Osteocyte (in vitro differentiated cells): ENCODE measurements at regions not wholly inside any gene's neighbourhood (a gene's known extent, or its start where the extent isn't known, plus 50 kb on each side); places are given as distances from the start of the nearest gene placed in this dataset.

ENCODE experiments used
- DNase-seq: peaks from one replicate; pipeline ENCODE4 v3.0.0; 2021; ENCODE audit warnings: mixed read lengths; ENCODE audit not compliant: unreplicated experiment; ENCODE audit errors: extremely low spot score
- H3K27ac Mint-ChIP-seq: one replicate; pipeline ENCODE4 v1.8.0; 2021; ENCODE audit warnings: mild to moderate bottlenecking, mixed read lengths; ENCODE audit not compliant: unreplicated experiment
- H3K27me3 Mint-ChIP-seq: one replicate; pipeline ENCODE4 v1.8.0; 2021; ENCODE audit warnings: mixed read lengths; ENCODE audit not compliant: unreplicated experiment
- H3K36me3 Mint-ChIP-seq: one replicate; pipeline ENCODE4 v1.8.0; 2021; ENCODE audit warnings: mixed read lengths; ENCODE audit not compliant: unreplicated experiment
- H3K4me1 Mint-ChIP-seq: one replicate; pipeline ENCODE4 v1.8.0; 2021; ENCODE audit warnings: mixed read lengths; ENCODE audit not compliant: unreplicated experiment
- H3K4me3 Mint-ChIP-seq: one replicate; pipeline ENCODE4 v1.8.0; 2021; ENCODE audit warnings: mild to moderate bottlenecking, moderate library complexity, mixed read lengths; ENCODE audit not compliant: unreplicated experiment
- H3K9me3 Mint-ChIP-seq: one replicate; pipeline ENCODE4 v1.8.0; 2021; ENCODE audit warnings: mixed read lengths; ENCODE audit not compliant: unreplicated experiment
- TF ChIP-seq, protein P1 (sequence below): fragments of 200-600 bp; sonication (generic); IDR thresholded peaks from 2 replicates; pipeline ENCODE4 v1.5.0; 2021; ENCODE audit warnings: antibody characterized with exemption, mild to moderate bottlenecking, moderate library complexity

DNA sequence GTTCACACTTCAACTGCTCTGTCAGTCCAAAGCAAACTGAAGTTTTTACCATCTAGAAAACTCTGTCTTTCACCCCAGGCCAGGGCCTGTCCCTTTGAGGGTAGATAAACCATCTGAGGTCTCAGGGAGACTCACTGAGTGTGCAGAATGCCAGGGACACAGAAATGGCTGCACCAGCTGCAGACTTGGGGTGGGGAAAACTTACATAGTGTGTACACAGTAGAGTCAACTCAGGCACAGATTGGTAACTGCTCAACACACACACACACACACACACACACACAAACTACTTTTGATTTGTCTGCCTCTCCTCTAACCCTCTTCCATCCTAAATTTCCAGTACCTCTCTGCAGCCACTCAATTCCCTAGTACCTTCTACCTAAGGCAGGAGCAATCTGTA, 374.9 kb upstream of the JAG1 start:
- H3K9me3 Mint-ChIP-seq: no peaks in the 10 kb centered on the region
- no peak overlapping the region for H3K4me3 Mint-ChIP-seq
- H3K36me3 Mint-ChIP-seq: no peaks in the 10 kb centered on the region
- TF ChIP-seq, protein P1, sequence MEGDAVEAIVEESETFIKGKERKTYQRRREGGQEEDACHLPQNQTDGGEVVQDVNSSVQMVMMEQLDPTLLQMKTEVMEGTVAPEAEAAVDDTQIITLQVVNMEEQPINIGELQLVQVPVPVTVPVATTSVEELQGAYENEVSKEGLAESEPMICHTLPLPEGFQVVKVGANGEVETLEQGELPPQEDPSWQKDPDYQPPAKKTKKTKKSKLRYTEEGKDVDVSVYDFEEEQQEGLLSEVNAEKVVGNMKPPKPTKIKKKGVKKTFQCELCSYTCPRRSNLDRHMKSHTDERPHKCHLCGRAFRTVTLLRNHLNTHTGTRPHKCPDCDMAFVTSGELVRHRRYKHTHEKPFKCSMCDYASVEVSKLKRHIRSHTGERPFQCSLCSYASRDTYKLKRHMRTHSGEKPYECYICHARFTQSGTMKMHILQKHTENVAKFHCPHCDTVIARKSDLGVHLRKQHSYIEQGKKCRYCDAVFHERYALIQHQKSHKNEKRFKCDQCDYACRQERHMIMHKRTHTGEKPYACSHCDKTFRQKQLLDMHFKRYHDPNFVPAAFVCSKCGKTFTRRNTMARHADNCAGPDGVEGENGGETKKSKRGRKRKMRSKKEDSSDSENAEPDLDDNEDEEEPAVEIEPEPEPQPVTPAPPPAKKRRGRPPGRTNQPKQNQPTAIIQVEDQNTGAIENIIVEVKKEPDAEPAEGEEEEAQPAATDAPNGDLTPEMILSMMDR: no peak
- no peak overlapping the region for H3K27ac Mint-ChIP-seq
- no peaks in the 10 kb centered on the region for H3K27me3 Mint-ChIP-seq
- no peak for DNase-seq
- peaks cover 10% of the 10 kb centered on the region for H3K4me1 Mint-ChIP-seq

DNA sequence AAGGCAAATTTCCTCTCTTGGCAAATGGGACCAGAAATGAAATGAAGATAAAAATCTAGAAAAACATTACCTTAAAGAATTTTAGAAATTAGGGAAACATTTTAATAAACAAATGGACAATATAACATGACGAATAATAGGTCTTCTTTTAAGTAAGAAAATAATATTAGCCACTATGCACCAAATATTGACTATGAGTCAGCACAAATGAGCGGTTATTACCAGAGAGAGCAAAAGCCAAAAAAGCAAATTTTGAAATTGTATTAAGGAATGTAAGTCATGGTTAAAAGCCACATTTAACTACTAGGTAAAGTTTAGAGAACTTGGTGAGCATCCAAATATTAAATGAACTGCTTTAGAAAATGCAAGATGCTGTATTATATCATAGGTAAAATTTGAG, 376.6 kb upstream of the JAG1 start:
- no peak overlapping the region for H3K4me3 Mint-ChIP-seq

DNA sequence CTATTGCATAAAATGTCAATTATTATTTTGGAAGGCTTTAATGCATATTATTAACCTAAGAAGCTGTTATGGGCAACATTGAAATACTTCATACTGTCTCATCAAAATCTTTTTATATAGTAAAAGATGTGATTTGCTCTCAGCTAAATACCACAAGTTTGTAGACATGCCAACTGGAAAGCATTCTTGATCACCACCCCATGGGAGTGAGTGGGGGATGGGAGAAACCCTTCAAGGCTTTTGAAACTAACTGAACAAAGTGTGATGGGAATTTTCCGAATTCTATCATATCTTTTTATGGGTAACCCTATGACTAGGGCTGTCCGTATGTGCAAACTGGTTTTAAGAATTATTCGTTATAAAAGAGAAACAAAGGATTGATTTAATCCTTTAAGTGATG, 377.3 kb upstream of the JAG1 start:
- TF ChIP-seq, protein P1: no peak
- no peak overlapping the region for H3K4me3 Mint-ChIP-seq
- no peak overlapping the region for H3K27ac Mint-ChIP-seq
- no peaks in the 10 kb centered on the region for H3K27me3 Mint-ChIP-seq
- DNase-seq: no peak
- H3K36me3 Mint-ChIP-seq: no peaks in the 10 kb centered on the region
- no peaks in the 10 kb centered on the region for H3K9me3 Mint-ChIP-seq
- H3K4me1 Mint-ChIP-seq: peaks cover 10% of the 10 kb centered on the region

More for the DNA sequence above, 376.6 kb upstream of the JAG1 start:
- TF ChIP-seq, protein P1: no peak
- H3K4me1 Mint-ChIP-seq: peaks cover 10% of the 10 kb centered on the region
- no peak overlapping the region for H3K27ac Mint-ChIP-seq
- no peaks in the 10 kb centered on the region for H3K27me3 Mint-ChIP-seq
- no peaks in the 10 kb centered on the region for H3K9me3 Mint-ChIP-seq
- no peak for DNase-seq
- H3K36me3 Mint-ChIP-seq: no peaks in the 10 kb centered on the region

DNA sequence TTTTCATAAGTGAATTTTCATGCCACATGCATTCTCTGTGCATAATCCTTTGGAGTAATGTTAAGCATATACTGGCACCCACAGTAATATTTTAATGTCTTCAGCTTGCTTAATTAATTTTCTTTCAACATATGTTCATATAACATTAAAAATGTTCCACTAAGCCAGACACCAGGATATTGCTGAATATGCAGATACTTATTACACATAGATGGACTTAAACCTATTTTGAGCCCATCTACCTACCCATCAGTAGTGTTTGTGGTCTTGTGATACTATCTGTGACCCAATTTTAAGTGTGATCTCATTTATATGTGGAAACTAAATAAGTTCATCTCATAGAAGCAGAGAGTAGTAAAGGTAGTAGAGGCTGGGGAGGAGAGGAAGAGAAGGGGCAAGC, 379.5 kb upstream of the JAG1 start:
- TF ChIP-seq, protein P1: no peak
- DNase-seq: no peak
- H3K27ac Mint-ChIP-seq: no peak overlapping the region
- no peaks in the 10 kb centered on the region for H3K27me3 Mint-ChIP-seq
- peaks cover 10% of the 10 kb centered on the region for H3K4me1 Mint-ChIP-seq
- H3K9me3 Mint-ChIP-seq: no peaks in the 10 kb centered on the region
- H3K36me3 Mint-ChIP-seq: no peaks in the 10 kb centered on the region
- H3K4me3 Mint-ChIP-seq: no peak overlapping the region

DNA sequence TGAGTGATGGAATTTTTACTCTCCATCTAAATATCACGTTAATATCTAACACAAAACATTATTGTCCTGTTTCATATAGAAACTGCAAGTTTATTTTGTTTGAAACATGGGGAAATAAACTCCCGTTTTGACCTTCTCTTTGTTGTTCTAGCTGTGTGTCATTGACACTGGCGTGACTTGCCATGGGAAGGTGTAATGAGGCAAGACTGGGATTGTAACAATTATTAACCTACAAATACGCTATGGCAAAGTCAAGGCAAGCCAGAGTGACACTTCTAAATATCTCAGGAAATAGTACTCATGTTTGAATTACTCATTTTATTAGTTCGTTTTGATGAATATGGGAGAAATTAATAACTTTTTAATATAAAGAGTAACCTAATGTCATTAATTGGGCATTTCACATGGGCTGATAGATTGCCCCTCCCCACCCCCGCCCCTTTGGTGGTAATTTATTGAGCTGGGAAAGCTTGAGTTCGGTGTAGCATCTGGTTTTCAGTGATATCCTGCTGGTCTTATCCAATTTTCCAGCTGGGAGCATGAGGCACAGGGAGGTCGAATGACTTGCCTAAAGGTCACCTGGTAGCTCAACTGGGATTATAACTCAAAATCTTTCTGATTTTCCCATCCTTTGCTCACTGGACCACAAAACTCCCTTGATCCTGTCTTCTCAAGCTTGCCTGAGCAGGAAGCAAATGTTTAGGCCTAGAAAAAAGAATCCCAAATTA, 380.6 kb upstream of the JAG1 start:
- DNase-seq: no peak
- H3K27ac Mint-ChIP-seq: no peak overlapping the region

More for the DNA sequence above, 380.6 kb upstream of the JAG1 start:
- Mint-ChIP-seq H3K36me3 (no peaks in the 10 kb centered on the region), H3K4me3 (no peak overlapping the region), H3K4me1 (peaks cover 10% of the 10 kb centered on the region), H3K27me3 (no peaks in the 10 kb centered on the region), H3K9me3 (no peaks in the 10 kb centered on the region)
- TF ChIP-seq, protein P1: no peak
